ENCODE measurements at regions not wholly inside any gene's neighbourhood (a gene's known extent, or its start where the extent isn't known, plus 50 kb on each side); places are given as distances from the start of the nearest gene placed in this dataset.

GRCh38 chr13:65417953-65418352, 1812.2 kb downstream of the PCDH9 start:
- Histone ChIP-seq H3K27me3 (no peaks in the 10 kb centered on the region), H3K4me2 (no peak overlapping the region), H3K27ac (no peak overlapping the region), H3K36me3 (replicated peaks; ENCODE audit: insufficient read depth, low read depth) (no peaks in the 10 kb centered on the region), H4K20me1 (ENCODE audit: insufficient read depth, poor library complexity, severe bottlenecking) (no peaks in the 10 kb centered on the region), H3K9me3 (ENCODE audit: low read depth) (no peaks in the 10 kb centered on the region), H3K4me3 (no peak overlapping the region), H3K4me1 (ENCODE audit: insufficient read depth) (no peaks in the 10 kb centered on the region), H3K79me2 (no peaks in the 10 kb centered on the region), H3K9me2 (replicated peaks; ENCODE audit: insufficient read depth) (no peaks in the 10 kb centered on the region), H2AFZ (no peak overlapping the region)
- DNase-seq (ENCODE audit: low spot score): no peak
- no peak for TF ChIP-seq EZH2 (IDR thresholded peaks at IDR 0.05; ENCODE audit: borderline replicate concordance)
- TF ChIP-seq EZH2phosphoT487 (IDR thresholded peaks at IDR 0.05; ENCODE audit: low read depth, severe bottlenecking, unreplicated experiment): no peak
- no peak for TF ChIP-seq CTCF (IDR thresholded peaks at IDR 0.05; ENCODE audit: poor library complexity)
- 59% methylated on average over 1 of the region's 1 CpG for WGBS (ENCODE audit: low lambda C conversion rate, missing lambda C conversion rate)

GRCh38 chr13:65416784-65417183, 1813.4 kb downstream of the PCDH9 start:
- H3K79me2 ChIP-seq: no peaks in the 10 kb centered on the region
- H4K20me1 ChIP-seq (ENCODE audit: insufficient read depth, poor library complexity, severe bottlenecking): no peaks in the 10 kb centered on the region
- no peak overlapping the region for H3K4me3 ChIP-seq
- no peak overlapping the region for H3K4me2 ChIP-seq
- H3K36me3 ChIP-seq (replicated peaks; ENCODE audit: insufficient read depth, low read depth): no peaks in the 10 kb centered on the region
- H3K27me3 ChIP-seq: no peaks in the 10 kb centered on the region
- no peaks in the 10 kb centered on the region for H3K9me2 ChIP-seq (replicated peaks; ENCODE audit: insufficient read depth)
- no peak for TF ChIP-seq CTCF (IDR thresholded peaks at IDR 0.05; ENCODE audit: poor library complexity)
- no peak for TF ChIP-seq EZH2phosphoT487 (IDR thresholded peaks at IDR 0.05; ENCODE audit: low read depth, severe bottlenecking, unreplicated experiment)
- no peak for TF ChIP-seq EZH2 (IDR thresholded peaks at IDR 0.05; ENCODE audit: borderline replicate concordance)
- no peaks in the 10 kb centered on the region for H3K4me1 ChIP-seq (ENCODE audit: insufficient read depth)
- WGBS (ENCODE audit: low lambda C conversion rate, missing lambda C conversion rate): 81% methylated on average over 1 of the region's 1 CpG
- no peak overlapping the region for H3K27ac ChIP-seq
- DNase-seq (ENCODE audit: low spot score): no peak
- H2AFZ ChIP-seq: no peak overlapping the region
- no peaks in the 10 kb centered on the region for H3K9me3 ChIP-seq (ENCODE audit: low read depth)

GRCh38 chr13:65414187-65414586, 1815.9 kb downstream of the PCDH9 start:
- Histone ChIP-seq H3K4me3 (no peak overlapping the region), H3K9me2 (replicated peaks; ENCODE audit: insufficient read depth) (no peaks in the 10 kb centered on the region), H3K79me2 (no peaks in the 10 kb centered on the region), H2AFZ (no peak overlapping the region), H3K36me3 (replicated peaks; ENCODE audit: insufficient read depth, low read depth) (no peaks in the 10 kb centered on the region), H3K27ac (no peak overlapping the region), H3K4me2 (no peak overlapping the region), H3K27me3 (no peaks in the 10 kb centered on the region), H4K20me1 (ENCODE audit: insufficient read depth, poor library complexity, severe bottlenecking) (no peaks in the 10 kb centered on the region), H3K9me3 (ENCODE audit: low read depth) (no peaks in the 10 kb centered on the region), H3K4me1 (ENCODE audit: insufficient read depth) (no peaks in the 10 kb centered on the region)
- DNase-seq (ENCODE audit: low spot score): no peak
- no peak for TF ChIP-seq EZH2phosphoT487 (IDR thresholded peaks at IDR 0.05; ENCODE audit: low read depth, severe bottlenecking, unreplicated experiment)
- TF ChIP-seq CTCF (IDR thresholded peaks at IDR 0.05; ENCODE audit: poor library complexity): no peak
- no peak for TF ChIP-seq EZH2 (IDR thresholded peaks at IDR 0.05; ENCODE audit: borderline replicate concordance)
- whole genome bisulfite sequencing (ENCODE audit: low lambda C conversion rate, missing lambda C conversion rate): 86% methylated on average over 2 of the region's 2 CpGs

- TF ChIP-seq EZH2 (IDR thresholded peaks at IDR 0.05; ENCODE audit: borderline replicate concordance) (no peak), CTCF (IDR thresholded peaks at IDR 0.05; ENCODE audit: poor library complexity) (no peak), EZH2phosphoT487 (IDR thresholded peaks at IDR 0.05; ENCODE audit: low read depth, severe bottlenecking, unreplicated experiment) (no peak)
- H3K9me2 ChIP-seq (replicated peaks; ENCODE audit: insufficient read depth): no peaks in the 10 kb centered on the region
- WGBS (ENCODE audit: low lambda C conversion rate, missing lambda C conversion rate): 53% methylated on average over 2 of the region's 2 CpGs
- no peak for DNase-seq (ENCODE audit: low spot score)
- H4K20me1 ChIP-seq (ENCODE audit: insufficient read depth, poor library complexity, severe bottlenecking): no peaks in the 10 kb centered on the region
- no peak overlapping the region for H3K4me3 ChIP-seq
- H2AFZ ChIP-seq: no peak overlapping the region
- H3K4me1 ChIP-seq (ENCODE audit: insufficient read depth): no peaks in the 10 kb centered on the region
- H3K4me2 ChIP-seq: no peak overlapping the region
- no peaks in the 10 kb centered on the region for H3K79me2 ChIP-seq
- no peaks in the 10 kb centered on the region for H3K9me3 ChIP-seq (ENCODE audit: low read depth)
- no peak overlapping the region for H3K27ac ChIP-seq
- no peaks in the 10 kb centered on the region for H3K36me3 ChIP-seq (replicated peaks; ENCODE audit: insufficient read depth, low read depth)
- H3K27me3 ChIP-seq: no peaks in the 10 kb centered on the region
Observed at GRCh38 chr13:65411521-65411920, 1818.6 kb downstream of the PCDH9 start.

Data from hepatocyte (in vitro differentiated cells).